ENCODE measurements at regions not wholly inside any gene's neighbourhood (a gene's known extent, or its start where the extent isn't known, plus 50 kb on each side); places are given as distances from the start of the nearest gene placed in this dataset.

DNA sequence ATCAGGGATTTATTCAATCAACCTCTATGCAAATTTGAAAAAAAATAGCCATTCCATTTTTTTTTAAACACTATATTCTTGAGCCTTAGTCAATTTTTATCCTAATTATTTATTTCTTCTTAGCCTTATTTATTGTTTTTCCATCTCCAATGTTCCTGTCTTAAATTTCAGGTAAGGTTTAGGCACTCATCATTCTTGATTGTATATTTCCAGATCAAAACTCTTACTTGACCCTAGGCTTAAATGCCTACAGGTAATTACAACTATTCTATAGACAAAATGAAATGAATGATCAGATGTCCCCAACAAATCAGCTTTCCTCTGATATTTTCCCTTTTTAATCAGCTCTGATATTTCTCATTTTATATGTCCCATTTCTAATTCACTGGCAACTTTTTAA is 402.6 kb upstream of the EPHA7 start:
- no peak for DNase-seq

DNA sequence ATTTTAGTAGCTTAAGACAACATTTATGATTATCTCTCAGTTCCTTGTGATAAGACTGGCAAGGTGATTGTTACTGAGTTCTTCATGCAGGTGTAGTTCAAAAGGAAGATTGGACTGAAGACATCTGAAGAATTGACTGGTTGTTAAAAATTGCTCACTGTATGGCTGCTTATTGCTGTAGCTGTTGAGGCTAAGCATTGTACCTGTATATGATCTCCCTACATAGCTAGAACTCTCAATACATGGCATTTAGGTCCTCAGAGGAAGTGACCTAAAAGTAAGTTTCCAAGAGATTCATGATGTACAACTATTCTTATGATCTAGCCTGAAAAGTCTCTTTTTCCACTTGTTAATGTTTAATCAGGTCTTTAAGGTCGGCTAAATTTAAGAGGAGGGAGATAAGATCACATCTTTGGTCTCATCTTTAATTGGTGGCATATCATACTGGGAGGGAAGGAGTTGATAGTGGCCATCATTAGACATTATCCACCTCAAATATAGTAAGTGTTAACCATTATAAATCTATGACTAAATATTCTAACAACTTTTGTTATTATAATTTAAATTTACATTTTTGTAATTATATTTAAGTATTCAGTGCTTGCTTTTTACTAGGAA is 401.2 kb upstream of the EPHA7 start:
- DNase-seq: no peak

DNA sequence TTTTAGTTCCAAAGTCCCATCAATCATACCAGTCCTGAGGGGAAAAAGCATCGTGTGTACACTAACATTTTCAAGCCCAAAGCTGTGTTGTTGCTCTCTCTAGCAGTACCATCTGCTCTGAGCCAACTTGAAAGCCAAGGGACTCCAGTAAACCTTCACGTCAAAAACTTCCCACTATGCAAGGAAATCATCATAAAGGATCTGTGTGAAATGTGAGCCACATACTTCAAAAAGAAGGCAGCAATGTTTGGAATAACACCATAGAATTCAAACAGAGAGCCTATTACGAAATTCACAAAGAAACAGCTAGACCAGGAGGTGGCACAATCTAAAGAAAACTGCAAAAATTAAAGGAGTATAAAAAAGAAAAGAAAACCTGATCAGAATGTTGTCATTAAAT is 399.8 kb upstream of the EPHA7 start:
- no peak for DNase-seq

DNA sequence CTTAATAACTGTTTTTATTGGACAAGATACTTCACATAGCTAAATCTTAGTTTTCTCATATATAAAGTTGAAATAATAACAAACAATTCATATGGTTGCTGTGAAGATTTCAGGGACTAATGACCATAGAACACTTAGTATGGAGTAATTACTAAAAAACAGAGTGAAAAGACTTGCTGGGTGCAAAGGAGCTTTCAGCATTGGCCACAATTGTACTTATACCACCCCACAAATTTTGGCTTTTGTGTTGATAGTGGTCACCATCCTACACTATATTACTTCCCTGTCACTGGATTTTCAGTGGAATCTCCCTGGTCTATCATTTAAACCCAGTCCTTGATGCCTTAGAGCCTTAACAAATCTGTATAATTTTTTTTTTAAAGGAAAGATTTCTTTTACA is 398.6 kb upstream of the EPHA7 start:
- DNase-seq: no peak

DNA sequence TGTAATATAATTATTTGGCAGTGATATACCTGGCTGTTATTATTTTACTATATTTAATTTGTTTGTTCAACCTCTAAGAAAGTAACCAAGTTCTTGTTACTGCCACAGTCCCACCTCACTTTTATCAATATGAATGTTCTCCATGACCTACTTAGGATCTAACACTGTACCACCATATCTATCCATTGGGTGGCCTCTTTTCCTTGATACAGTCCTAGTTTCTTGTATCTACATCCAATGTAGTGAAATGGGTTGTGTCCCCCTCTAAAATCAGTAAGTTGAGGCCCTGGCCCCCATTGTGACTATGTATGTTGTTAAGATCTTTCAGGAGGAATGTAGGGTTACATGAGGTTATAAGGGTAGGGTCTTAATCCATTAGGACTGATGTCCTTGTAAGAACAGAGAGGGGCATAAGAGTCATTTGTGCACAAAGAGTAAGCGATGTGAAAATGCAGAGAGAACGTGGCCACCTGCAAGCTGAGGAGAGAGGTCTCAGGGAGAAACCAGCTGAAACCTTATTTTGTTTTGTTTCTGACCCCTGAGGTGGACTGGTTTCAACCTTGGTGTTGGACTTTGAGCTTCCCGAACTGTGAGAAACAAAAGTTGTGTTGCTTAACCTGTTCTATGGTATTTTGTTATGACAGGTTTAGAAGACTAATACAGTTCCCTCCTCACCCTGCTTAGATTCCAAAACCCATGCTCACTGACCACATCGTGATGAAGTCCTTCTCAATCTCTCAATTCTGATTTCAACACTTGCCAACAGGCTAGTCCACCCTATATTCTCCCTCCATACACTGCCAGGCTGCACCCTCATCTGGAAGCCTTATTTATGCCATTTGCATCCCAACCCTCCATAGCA is 387.3 kb upstream of the EPHA7 start:
- DNase-seq: no peak

DNA sequence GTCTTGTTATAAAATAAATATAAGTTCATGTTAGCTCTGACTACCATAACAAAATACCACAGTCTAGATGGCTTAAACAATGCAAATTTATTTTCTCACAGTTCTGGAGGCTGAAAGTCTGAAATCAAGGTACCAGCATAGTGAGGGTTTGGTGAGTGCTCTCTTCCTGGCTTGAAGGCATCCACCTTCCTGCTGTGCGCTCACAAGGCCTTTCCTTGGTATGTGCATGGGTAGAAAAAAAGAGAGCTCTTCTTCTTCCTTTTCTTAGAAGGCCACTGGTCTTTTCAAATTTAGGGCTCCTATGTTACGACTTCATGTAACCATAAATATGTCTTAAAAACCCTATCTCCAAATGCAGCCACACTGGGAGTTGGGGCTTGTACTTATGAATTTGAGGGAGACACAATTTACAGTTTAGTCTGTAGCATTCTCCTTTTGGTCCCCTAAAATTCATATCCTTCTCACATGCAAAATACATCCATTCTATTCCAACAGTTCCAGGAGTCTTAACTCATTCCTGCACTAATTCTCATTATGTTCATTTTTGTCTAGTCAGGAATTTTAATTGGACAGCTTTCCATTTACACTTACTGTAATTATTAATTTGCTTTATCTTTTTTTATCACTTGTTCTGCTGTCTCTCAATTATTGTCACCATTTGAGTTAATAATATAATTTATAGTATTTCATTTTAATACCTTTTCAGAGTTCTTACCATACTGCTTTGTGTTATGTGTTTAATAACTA is 381.9 kb upstream of the EPHA7 start:
- no peak for DNase-seq

DNA sequence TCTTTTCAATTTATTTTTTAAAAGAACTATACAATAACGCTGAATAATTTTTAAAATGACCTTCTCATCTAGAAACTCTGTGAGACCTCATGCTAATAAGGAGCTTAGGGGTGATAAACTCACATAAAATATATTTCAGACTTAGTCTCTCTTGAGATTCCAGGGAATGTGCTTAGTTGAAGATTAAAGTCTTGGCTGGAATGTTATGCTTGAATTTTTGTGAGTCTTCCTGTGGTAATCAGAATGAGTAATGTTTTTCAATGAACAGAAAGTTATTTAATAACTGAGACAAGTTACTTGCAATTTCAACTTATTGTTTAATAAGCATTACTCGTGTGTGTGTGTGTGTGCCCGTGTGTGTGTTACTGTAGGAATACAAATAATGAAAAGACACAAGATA is 379.9 kb upstream of the EPHA7 start:
- DNase-seq: no peak

DNA sequence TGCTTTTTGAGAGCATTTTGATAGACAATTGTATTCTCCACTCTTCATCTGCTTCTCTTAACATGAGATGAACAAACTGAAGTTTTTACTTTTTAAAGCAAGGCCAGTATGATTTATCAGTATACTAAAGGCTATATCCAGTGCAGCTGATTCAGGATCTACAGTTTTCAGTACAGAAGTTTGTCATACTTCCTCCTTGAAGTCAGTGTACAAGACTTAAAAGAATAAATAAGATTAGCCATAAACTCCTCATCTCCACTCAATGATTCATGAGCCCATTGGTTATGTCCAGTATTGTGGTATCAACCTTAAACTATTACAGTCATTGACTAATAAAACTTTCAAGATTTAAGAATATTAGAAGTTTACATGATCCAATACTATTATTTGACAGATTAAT is 374.8 kb upstream of the EPHA7 start:
- no peak for DNase-seq

DNA sequence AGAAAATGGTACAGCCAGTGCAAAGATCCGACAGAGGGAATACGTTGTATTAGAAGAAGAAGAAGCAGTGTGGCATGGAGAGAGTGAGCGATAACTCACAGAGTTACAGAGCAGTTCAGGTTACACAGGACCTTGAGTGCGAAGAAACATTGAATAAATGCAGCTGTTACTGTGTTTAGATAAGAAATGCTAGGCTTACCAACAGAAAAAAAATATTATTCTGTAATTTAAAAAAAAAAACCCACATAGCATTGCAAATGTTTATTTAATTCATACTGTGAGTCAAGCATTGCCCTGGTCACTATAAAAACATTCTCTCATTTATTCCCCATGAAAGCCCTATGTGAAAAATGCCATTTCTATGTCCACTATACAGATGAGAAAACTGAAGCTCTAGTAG is 373.4 kb upstream of the EPHA7 start:
- no peak for DNase-seq

DNA sequence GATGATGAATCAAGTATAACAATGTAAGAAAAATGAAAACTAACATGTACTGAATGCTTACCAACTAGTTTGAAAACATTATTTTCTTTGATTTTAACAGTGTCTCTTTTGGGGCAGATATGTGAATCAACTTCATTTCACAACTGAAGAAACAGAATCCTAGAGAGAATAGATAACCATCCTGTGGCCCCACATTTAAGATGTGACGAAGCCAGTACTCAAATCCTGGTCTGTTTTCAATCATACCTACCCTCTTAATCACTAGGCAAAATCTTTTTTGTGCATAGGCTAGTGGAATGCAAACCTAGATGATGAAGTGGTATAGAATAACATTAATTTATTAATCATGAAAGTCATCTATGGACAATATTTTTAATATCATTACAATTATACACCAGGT is 371.6 kb upstream of the EPHA7 start:
- DNase-seq: no peak

DNA sequence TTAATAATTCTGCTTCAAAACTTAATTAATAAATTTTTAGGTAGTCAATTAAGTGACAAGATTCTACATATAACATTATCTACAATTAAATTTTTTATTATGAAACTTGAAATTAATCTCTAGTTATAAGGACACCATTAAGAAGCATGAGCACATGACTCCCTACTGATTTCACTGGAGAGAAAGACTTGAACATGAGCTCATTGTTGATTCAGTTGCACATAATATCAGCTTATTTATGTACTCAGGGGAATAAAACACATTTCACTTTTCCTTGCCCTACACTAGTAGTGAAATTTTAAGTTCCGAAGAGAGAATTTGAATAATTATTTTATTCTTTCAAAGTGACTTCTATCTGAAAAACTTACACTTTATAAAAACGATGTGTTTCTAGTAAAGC is 370.2 kb upstream of the EPHA7 start:
- DNase-seq: no peak

DNA sequence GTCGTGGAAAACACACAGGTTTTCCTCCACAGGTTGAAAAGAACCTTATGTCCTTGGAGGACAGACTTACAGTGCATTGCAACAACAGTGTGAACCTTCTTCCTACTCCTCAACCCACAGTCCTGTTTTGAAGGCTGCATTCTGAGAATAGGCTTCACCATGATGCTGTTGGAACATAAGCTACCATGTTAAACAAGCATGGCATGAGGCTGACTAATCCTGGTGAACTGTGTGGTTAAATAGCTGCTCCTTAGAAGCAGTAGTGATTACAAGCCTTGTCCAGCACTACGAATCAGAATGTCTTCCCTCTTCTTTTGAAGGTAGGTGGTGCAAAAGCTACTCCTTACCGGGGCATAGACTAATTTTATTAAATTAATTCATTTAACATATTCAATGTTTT is 368.5 kb upstream of the EPHA7 start:
- DNase-seq: no peak

DNA sequence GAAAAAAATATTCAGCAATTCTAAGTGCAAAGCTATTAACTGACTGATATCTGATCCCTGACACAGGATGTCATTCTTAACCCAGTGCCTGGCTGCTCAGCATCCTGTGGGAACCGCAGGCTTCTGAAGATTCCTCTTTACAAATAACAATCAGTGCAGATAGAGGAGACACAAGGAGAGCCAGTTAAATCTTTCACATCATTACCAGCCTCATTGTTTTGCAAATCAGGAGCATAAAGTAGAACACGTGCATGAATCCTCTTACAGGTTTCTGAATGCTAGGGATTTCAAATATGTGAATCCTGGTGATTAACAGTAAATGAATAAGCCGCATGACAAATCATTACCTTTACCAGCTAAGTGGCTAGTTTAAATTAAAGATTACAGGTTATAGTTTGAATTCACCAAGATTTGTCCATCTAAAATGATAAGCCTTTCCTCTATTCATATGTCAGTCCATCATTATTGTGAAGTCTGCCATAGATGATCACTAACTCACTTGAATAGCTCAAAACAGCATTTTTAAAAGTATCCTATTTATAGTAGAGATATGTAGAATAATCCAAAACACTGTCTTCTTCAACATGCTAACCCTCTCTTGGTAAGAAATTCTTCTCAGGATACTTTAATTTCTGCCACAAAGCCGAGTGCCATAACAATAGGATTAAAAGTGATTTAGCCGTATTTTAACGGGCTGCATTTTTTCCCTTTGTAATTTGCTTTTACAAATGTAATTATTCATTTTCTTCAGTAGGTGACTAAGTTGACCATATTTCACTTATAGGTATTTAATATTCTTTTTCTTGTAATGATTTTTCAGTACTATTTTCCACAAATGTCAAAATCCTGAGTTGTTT is 367.3 kb upstream of the EPHA7 start:
- no peak for DNase-seq

DNA sequence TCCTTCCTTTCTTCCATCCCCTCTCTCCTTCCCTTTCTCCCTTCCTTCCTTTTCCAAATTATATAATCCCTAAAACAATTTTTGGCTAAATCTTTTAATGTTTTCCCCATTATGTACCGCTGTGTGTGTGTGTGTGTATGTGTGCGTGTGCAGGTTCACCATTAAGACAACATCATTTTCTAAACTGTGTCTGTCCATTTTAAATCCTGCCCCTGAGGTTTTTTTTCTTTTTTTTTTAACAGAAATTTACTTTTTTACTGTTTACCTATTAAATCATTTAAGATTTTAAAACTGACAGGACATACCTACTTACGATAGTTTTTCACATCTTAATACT is 366.3 kb upstream of the EPHA7 start:
- DNase-seq: no peak

DNA sequence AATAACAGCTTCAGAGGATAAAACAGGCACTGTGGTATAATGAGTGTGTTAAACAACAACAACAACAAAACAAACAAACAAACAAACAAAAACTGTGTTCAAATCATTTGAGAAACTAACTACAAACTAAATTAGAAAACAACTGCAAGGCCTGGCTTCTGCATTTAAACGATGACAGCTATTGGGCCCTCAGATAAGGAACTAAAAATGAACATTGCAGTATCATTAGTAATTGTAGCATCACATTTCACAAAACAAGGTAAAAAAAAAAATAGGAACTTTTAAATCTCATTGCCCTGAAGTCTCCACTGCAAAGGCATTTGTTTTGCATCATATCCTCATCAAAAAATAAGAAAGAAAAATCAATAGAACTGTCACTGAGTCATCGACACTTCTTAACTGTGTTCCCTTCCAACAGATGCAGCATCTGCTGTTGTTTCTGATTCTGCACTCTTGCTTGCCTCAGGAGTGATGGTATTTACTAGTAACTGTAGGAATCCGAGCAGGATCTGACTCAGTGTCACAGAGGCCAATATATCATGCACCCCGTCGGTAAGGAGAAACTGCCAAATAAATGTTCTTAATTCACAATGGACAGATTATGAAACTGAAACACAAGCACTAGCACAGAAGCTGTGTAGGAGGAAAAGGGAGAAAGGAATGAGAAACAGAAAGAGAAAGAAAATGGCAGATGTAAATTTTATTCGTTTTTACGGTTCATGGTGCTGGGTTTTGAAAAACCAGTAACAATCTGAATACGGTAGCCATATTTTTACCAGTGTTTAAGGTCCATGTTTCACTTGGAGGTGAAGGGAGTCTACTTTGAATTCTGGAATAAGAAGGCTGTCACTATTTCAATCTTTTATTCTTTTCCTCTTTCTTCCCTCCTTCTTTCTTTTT is 365.7 kb upstream of the EPHA7 start:
- DNase-seq: no peak

DNA sequence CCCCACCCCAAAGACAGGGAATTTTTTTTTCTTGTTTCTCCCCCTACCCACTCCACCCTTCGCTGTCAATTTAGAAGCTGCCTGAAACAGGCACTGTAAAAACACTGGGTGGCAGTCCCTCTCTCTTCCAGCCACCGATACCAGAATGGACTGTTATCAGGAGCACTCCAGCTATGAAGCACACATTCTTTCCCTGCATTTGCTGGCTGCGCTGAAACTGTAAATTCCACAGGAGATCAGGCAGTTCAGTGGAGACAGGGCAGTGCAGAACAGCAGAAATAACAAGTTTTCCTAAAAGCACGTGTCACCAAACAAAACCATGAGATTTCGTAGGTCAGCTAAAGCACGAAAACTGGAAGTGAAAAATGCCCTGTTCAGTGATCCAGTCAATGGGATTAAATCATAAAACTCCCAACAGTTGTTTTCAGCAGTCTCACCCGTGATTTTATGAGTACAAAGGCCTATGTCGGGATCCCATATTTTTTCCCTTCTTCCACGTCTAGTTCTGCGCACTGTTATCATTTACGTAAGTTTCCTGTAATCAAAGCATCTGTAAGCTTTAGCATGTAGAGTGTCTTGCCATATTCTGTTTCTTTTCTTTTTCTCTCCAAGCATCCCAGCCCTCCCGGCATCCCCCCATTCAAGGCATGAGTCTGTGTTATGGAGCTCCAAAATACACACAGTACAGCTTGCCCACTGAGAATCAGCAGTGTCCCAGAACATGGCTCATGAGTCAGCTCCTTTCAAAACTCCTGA is 359.9 kb upstream of the EPHA7 start:
- DNase-seq: no peak

DNA sequence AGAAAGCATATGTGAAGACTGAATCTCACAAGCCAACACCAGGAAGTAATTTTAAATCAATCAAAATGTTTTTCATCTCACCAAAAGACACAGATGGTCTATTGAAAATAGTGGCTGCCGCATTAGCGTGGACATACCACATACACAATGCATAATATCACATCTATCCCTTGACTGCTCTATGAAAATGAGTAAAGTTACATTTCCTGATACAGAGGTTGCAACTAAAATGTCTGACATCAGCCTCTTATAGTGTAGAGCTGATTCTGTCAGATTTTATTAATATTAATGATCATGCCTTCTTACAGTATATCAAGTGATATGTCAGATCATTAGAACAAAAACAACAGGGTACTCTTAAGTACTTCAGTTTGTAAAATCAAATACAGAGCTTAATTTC is 339.8 kb upstream of the EPHA7 start:
- DNase-seq: no peak

DNA sequence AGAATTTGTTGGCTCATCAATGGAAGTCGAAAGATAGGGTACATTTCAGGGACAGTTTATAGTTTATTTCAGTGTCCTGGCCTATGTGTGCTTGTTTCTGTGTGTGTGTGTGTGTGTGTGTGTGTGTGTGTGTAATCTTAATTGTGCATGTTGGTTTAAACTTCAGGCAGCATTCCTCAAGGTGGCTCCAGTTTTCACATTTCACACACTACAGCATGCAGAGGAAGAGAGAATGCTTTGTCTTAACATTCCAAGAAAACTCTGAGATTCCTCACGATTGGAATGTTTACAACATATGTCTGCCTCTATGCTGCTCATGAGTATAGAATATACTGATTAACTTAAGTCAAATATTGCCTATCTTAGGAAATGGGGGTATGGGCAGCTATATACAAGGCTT is 332.6 kb upstream of the EPHA7 start:
- DNase-seq: no peak

DNA sequence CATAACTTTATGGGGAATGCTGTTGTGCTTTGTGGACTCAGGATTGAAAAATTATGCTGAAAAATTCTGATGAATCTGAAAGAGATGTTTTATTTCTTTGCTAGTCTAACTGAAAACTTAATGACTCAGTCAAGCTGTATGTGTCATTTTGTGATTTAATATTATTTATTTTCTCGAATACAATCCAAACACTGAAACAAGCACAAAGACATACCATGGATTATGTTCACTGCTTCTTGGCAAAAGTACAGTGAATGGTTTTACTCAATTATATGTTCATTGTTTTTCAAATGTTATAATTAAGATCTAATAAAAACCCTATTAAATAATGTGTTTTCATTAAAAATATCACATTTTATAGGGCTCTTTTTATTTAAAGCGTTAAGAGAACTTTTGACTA is 330.6 kb upstream of the EPHA7 start:
- DNase-seq: no peak

DNA sequence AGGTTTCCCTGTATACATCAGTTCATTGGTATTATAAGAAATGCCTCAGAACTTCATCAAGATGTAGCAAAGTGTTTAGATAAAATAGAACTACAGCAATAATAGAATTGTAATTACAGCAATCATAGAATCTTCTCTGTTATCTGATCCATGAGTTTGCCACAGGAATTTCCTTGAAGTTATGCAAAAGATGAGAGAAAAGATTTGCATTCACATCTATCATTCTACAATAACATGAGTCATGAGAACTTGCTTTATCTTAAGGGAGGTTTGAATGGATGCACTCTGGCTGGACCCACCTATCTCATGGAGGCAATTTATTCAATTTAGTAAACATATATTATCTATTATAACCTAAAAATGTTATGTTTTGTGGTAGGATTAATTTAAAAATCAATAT is 329.8 kb upstream of the EPHA7 start:
- DNase-seq: no peak

DNA sequence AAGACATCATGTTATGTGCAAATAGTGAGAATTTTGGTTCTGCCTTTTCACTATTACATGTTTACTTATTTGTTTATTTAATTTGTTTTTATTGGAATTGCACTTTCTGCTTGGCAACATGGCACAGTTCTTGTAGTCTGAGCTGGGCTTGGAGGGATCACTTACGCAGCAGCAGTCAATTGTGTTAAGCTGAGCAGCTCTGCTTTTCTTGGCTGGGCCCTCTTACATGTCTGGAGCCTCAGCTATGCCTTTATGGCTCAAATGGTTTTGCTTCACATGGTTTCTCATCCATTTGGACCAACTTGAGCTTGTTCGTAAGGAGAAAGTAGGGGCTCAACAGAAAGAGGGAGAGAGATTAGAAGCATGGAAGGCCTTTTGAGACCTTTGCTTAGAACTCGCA is 327.5 kb upstream of the EPHA7 start:
- DNase-seq: no peak
